ENCODE measurements at regions not wholly inside any gene's neighbourhood (a gene's known extent, or its start where the extent isn't known, plus 50 kb on each side); places are given as distances from the start of the nearest gene placed in this dataset.

- H3K4me3 ChIP-seq (ENCODE audit: low read depth, low read length): no peak overlapping the region
- DNase-seq (ENCODE audit: low read depth): no peak
- TF ChIP-seq CTCF (IDR thresholded peaks at IDR 0.05; ENCODE audit: insufficient read depth, low read depth, low read length): no peak
These were observed 125.3 kb downstream of the SAMD9 start for GRCh38 chr7:92992483-92992882.

GRCh38 chr7:92991190-92991589 is 126.6 kb downstream of the SAMD9 start:
- TF ChIP-seq CTCF (IDR thresholded peaks at IDR 0.05; ENCODE audit: insufficient read depth, low read depth, low read length): no peak
- DNase-seq (ENCODE audit: low read depth): no peak
- H3K4me3 ChIP-seq (ENCODE audit: low read depth, low read length): no peak overlapping the region

GRCh38 chr7:92988941-92989545 is 128.7 kb downstream of the SAMD9 start:
- H3K4me3 ChIP-seq (ENCODE audit: low read depth, low read length): no peak overlapping the region
- no peak for DNase-seq (ENCODE audit: low read depth)
- TF ChIP-seq CTCF (IDR thresholded peaks at IDR 0.05; ENCODE audit: insufficient read depth, low read depth, low read length): no peak

GRCh38 chr7:92988051-92988450 is 129.7 kb downstream of the SAMD9 start:
- H3K4me3 ChIP-seq (ENCODE audit: low read depth, low read length): no peak overlapping the region
- peak; percentile 67 for DNase-seq (ENCODE audit: low read depth)
- peak; percentile 55 for TF ChIP-seq CTCF (IDR thresholded peaks at IDR 0.05; ENCODE audit: insufficient read depth, low read depth, low read length)

- DNase-seq (ENCODE audit: low read depth): no peak
- H3K4me3 ChIP-seq (ENCODE audit: low read depth, low read length): no peak overlapping the region
- TF ChIP-seq CTCF (IDR thresholded peaks at IDR 0.05; ENCODE audit: insufficient read depth, low read depth, low read length): no peak
These were observed 130.2 kb downstream of the SAMD9 start for GRCh38 chr7:92987538-92987937.

GRCh38 chr7:92987095-92987494 is 130.7 kb downstream of the SAMD9 start:
- no peak for TF ChIP-seq CTCF (IDR thresholded peaks at IDR 0.05; ENCODE audit: insufficient read depth, low read depth, low read length)
- no peak overlapping the region for H3K4me3 ChIP-seq (ENCODE audit: low read depth, low read length)
- peak; percentile 42 for DNase-seq (ENCODE audit: low read depth)

- TF ChIP-seq CTCF (IDR thresholded peaks at IDR 0.05; ENCODE audit: insufficient read depth, low read depth, low read length): no peak
- no peak overlapping the region for H3K4me3 ChIP-seq (ENCODE audit: low read depth, low read length)
- DNase-seq (ENCODE audit: low read depth): no peak
These were observed 134.9 kb downstream of the SAMD9 start for GRCh38 chr7:92982928-92983327.
